H9 (cell line): ENCODE measurements at regions not wholly inside any gene's neighbourhood (a gene's known extent, or its start where the extent isn't known, plus 50 kb on each side); places are given as distances from the start of the nearest gene placed in this dataset.

Experiments
- DNase-seq: peaks from one replicate; pipeline ENCODE4 v3.0.0-alpha.2; 2017
- H2AFZ ChIP-seq: one replicate; pipeline ENCODE4 v1.6.1; 2013; ENCODE audit warnings: mild to moderate bottlenecking, low read length, control low read depth, moderate library complexity
- H2AK5ac ChIP-seq: 2 replicates; pipeline ENCODE4 v1.6.1; 2013; ENCODE audit warnings: low read length, control low read depth, mixed read lengths; ENCODE audit not compliant: insufficient read length
- H2BK120ac ChIP-seq: one replicate; pipeline ENCODE4 v1.6.1; 2013; ENCODE audit warnings: low read depth, mild to moderate bottlenecking, low read length, control low read depth, inconsistent platforms; ENCODE audit not compliant: poor library complexity, severe bottlenecking
- H2BK12ac ChIP-seq: 2 replicates; pipeline ENCODE4 v1.6.1; 2013; ENCODE audit warnings: low read length, control low read depth, mixed read lengths, low read depth; ENCODE audit not compliant: insufficient read length
- H2BK15ac ChIP-seq: 2 replicates; pipeline ENCODE4 v1.6.1; 2013; ENCODE audit warnings: low read depth, low read length, control low read depth
- H2BK20ac ChIP-seq: one replicate; pipeline ENCODE4 v1.6.1; 2013; ENCODE audit warnings: low read depth, mild to moderate bottlenecking, low read length, control low read depth, inconsistent platforms; ENCODE audit not compliant: poor library complexity, severe bottlenecking
- H2BK5ac ChIP-seq: 2 replicates; pipeline ENCODE4 v1.6.1; 2013; ENCODE audit warnings: low read length, control low read depth, mixed read lengths; ENCODE audit not compliant: insufficient read length
- H3K14ac ChIP-seq: 2 replicates; pipeline ENCODE4 v1.6.1; 2013; ENCODE audit warnings: low read length, control low read depth; ENCODE audit not compliant: insufficient read depth
- H3K18ac ChIP-seq: 2 replicates; pipeline ENCODE4 v1.6.1; 2013; ENCODE audit warnings: low read depth, mild to moderate bottlenecking, mixed read lengths, low read length, control low read depth; ENCODE audit not compliant: insufficient read length
- H3K23ac ChIP-seq: 2 replicates; pipeline ENCODE4 v1.6.1; 2013; ENCODE audit warnings: low read length, control low read depth, mixed read lengths, low read depth; ENCODE audit not compliant: insufficient read length
- H3K23me2 ChIP-seq: 2 replicates; pipeline ENCODE4 v1.6.1; 2013; ENCODE audit warnings: low read depth, mild to moderate bottlenecking, mixed read lengths, low read length, control low read depth; ENCODE audit not compliant: insufficient read length, poor library complexity, severe bottlenecking
- H3K27ac ChIP-seq: 2 replicates; pipeline ENCODE4 v1.5.1; 2013; ENCODE audit warnings: low read length, control low read depth, mixed read lengths, low read depth; ENCODE audit not compliant: insufficient read length
- H3K27me3 ChIP-seq: 2 replicates; pipeline ENCODE4 v1.6.1; 2013; ENCODE audit warnings: low read length, control low read depth, inconsistent platforms; ENCODE audit not compliant: insufficient read depth
- H3K4ac ChIP-seq: 2 replicates; pipeline ENCODE4 v1.6.1; 2013; ENCODE audit warnings: low read depth, mild to moderate bottlenecking, control low read depth, inconsistent platforms, low read length, moderate library complexity
- H3K4me1 ChIP-seq: 2 replicates; pipeline ENCODE4 v1.6.1; 2013; ENCODE audit warnings: low read length, control low read depth, inconsistent platforms; ENCODE audit not compliant: insufficient read depth
- H3K4me2 ChIP-seq: 2 replicates; pipeline ENCODE4 v1.6.1; 2013; ENCODE audit warnings: low read length, control low read depth, mixed read lengths; ENCODE audit not compliant: insufficient read length, insufficient read depth
- H3K56ac ChIP-seq: 2 replicates; pipeline ENCODE4 v1.6.1; 2013; ENCODE audit warnings: low read depth, mild to moderate bottlenecking, mixed read lengths, low read length, control low read depth; ENCODE audit not compliant: insufficient read length
- H3K79me1 ChIP-seq: 2 replicates; pipeline ENCODE4 v1.6.1; 2013; ENCODE audit warnings: low read depth, mild to moderate bottlenecking, moderate library complexity, low read length, control low read depth, inconsistent platforms; ENCODE audit not compliant: insufficient read depth, poor library complexity, severe bottlenecking
- H3K79me2 ChIP-seq: 2 replicates; pipeline ENCODE4 v1.6.1; 2013; ENCODE audit warnings: low read length, control low read depth, inconsistent platforms; ENCODE audit not compliant: insufficient read depth
- H3K9ac ChIP-seq: 2 replicates; pipeline ENCODE4 v1.6.1; 2013; ENCODE audit warnings: low read length, control low read depth, mixed read lengths; ENCODE audit not compliant: insufficient read length; ENCODE audit errors: extremely low read depth
- H3K9me3 ChIP-seq: one replicate; pipeline ENCODE4 v1.6.1; 2013; ENCODE audit warnings: low read depth, low read length, inconsistent platforms; ENCODE audit not compliant: control insufficient read depth
- H3T11ph ChIP-seq: one replicate; pipeline ENCODE4 v1.6.1; 2013; ENCODE audit warnings: mild to moderate bottlenecking, low read length, control low read depth, inconsistent platforms
- H4K20me1 ChIP-seq: one replicate; pipeline ENCODE4 v1.6.1; 2013; ENCODE audit not compliant: control insufficient read depth, insufficient read length, insufficient read depth
- H4K5ac ChIP-seq: 2 replicates; pipeline ENCODE4 v1.6.1; 2013; ENCODE audit warnings: low read depth, mild to moderate bottlenecking, mixed read lengths, low read length, control low read depth; ENCODE audit not compliant: insufficient read length
- H4K8ac ChIP-seq: replicated peaks from 2 replicates; pipeline ENCODE4 v1.6.1; 2013; ENCODE audit warnings: low read length, control low read depth, mixed read lengths, low read depth; ENCODE audit not compliant: insufficient read length
- H4K91ac ChIP-seq: 2 replicates; pipeline ENCODE4 v1.6.1; 2013; ENCODE audit warnings: low read depth, mild to moderate bottlenecking, moderate library complexity, mixed read lengths, low read length, control low read depth; ENCODE audit not compliant: insufficient read length
- H3K27ac Mint-ChIP-seq, 3 experiments: 2 replicates in 2 of 3; 3 replicates in 1 of 3; pipeline ENCODE4 v1.8.0; 2020 to 2021; ENCODE audit warnings: mixed read lengths in 3 of 3, mild to moderate bottlenecking in 1 of 3, moderate library complexity in 1 of 3
- H3K27me3 Mint-ChIP-seq: 2 replicates; pipeline ENCODE4 v1.8.0; 2021; ENCODE audit warnings: low read depth, mild to moderate bottlenecking, moderate library complexity, mixed read lengths
- H3K36me3 Mint-ChIP-seq, 3 experiments: 2 replicates in 2 of 3; 3 replicates in 1 of 3; pipeline ENCODE4 v1.8.0; 2020 to 2021; ENCODE audit warnings: low read depth in 3 of 3, mixed read lengths in 3 of 3; ENCODE audit not compliant: insufficient read depth in 1 of 3
- H3K4me1 Mint-ChIP-seq, 2 experiments: 2 replicates each; pipeline ENCODE4 v1.8.0; 2020; ENCODE audit warnings: mixed read lengths in 2 of 2
- H3K4me3 Mint-ChIP-seq, 2 experiments: 2 replicates in 1 of 2; 3 replicates in 1 of 2; pipeline ENCODE4 v1.8.0; 2020 to 2021; ENCODE audit warnings: mild to moderate bottlenecking in 2 of 2, mixed read lengths in 2 of 2, moderate library complexity in 1 of 2
- H3K9me3 Mint-ChIP-seq, 2 experiments: 2 replicates in 1 of 2; 3 replicates in 1 of 2; pipeline ENCODE4 v1.8.0; 2020; ENCODE audit warnings: mild to moderate bottlenecking in 2 of 2, mixed read lengths in 2 of 2, moderate library complexity in 1 of 2
- CTCF ChIP-seq: fragments of 200-600 bp; sonication (generic); conservative IDR thresholded peaks from 3 replicates; pipeline ENCODE4 v1.8.0; 2021; ENCODE audit warnings: antibody characterized with exemption, mild to moderate bottlenecking
- WGBS: extraction: QIAGEN DNeasy Blood & Tissue Kit; methylation state at CpG from one replicate; pipeline ENCODE4 v1.1.7; 2013; ENCODE audit warnings: missing lambda C conversion rate, low lambda C conversion rate, mixed read lengths; ENCODE audit not compliant: insufficient read length; ENCODE audit errors: extremely low coverage; 5-methylcytosine and 5-hydroxymethylcytosine counted together

- Histone ChIP-seq H2BK20ac (no peak overlapping the region), H4K20me1 (no peaks in the 10 kb centered on the region), H3T11ph (no peak overlapping the region), H3K4me2 (no peak overlapping the region), H3K9ac (no peak overlapping the region), H3K4me1 (no peaks in the 10 kb centered on the region), H4K5ac (no peak overlapping the region), H2AK5ac (no peak overlapping the region), H3K27ac (no peak overlapping the region), H3K27me3 (no peaks in the 10 kb centered on the region), H3K79me1 (no peaks in the 10 kb centered on the region), H2BK5ac (no peak overlapping the region), H3K79me2 (no peaks in the 10 kb centered on the region), H3K23me2 (no peaks in the 10 kb centered on the region), H3K23ac (no peak overlapping the region), H3K9me3 (no peaks in the 10 kb centered on the region), H2BK15ac (no peak overlapping the region), H3K14ac (no peak overlapping the region), H3K56ac (no peak overlapping the region), H4K8ac (no peak overlapping the region), H2AFZ (no peak overlapping the region), H2BK12ac (no peak overlapping the region), H4K91ac (no peak overlapping the region), H2BK120ac (no peak overlapping the region), H3K4ac (no peak overlapping the region), H3K18ac (no peak overlapping the region)
- Mint-ChIP-seq H3K36me3 (no peaks in the 10 kb centered on the region), H3K27ac (no peak overlapping the region), H3K9me3 (no peaks in the 10 kb centered on the region), H3K4me1 (peaks cover 2 to 7% of the 10 kb centered on the region in 2 experiments; a peak in 2 of 4 replicates), H3K4me3 (no peak overlapping the region), H3K27me3 (peaks cover 14% of the 10 kb centered on the region)
- no CpG with 5 or more reads among the region's 12 CpGs for WGBS
- DNase-seq = no peak
- no peak for TF ChIP-seq CTCF
Measured at GRCh38 chr6:165972139-165972802, 195.4 kb downstream of the TBXT start.
